C4-2B (cell line): ENCODE measurements at regions not wholly inside any gene's neighbourhood (a gene's known extent, or its start where the extent isn't known, plus 50 kb on each side); places are given as distances from the start of the nearest gene placed in this dataset.

Experiments
- H3K27ac ChIP-seq: fragments of 450-650 bp; 2 replicates; pipeline ENCODE4 v1.5.1; 2017
- ZFX ChIP-seq: fragments of 450-650 bp; IDR thresholded peaks from 2 replicates; pipeline ENCODE4 v1.6.1; 2017
- TF ChIP-seq, protein P1 (sequence below): fragments of 450-650 bp; conservative IDR thresholded peaks from 2 replicates; pipeline ENCODE4 v1.5.1; 2017; ENCODE audit warnings: mild to moderate bottlenecking

DNA sequence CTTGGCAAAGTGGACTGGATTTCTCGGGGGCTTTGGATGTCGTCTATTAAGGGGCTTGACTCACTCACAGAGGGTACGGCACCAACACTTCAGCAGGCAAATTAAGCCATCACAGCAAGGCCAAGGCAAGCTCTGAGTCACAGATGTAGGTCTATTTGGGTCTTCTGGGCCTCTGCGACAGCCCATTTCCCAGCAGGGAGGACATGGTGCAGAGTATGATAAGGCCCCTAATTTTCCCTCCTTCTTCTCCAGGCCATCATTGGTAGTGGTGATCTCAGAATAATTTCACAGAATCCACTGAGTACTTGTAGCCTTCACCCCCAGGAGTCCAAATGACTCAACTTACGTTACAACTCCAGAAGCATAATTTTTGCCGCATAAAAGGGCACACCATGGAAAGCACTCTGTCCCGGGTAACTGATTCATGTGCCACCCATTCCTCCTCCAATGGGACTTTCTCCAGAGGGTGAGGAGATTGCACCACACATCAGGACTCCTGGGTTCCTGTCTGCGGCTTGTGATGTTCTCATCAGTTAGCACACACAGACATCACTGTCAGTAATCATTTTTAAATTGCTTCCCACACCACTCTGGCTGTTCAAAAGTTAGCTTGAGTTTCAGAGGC, 164.9 kb downstream of the TXNL1 start:
- TF ChIP-seq, protein P1, sequence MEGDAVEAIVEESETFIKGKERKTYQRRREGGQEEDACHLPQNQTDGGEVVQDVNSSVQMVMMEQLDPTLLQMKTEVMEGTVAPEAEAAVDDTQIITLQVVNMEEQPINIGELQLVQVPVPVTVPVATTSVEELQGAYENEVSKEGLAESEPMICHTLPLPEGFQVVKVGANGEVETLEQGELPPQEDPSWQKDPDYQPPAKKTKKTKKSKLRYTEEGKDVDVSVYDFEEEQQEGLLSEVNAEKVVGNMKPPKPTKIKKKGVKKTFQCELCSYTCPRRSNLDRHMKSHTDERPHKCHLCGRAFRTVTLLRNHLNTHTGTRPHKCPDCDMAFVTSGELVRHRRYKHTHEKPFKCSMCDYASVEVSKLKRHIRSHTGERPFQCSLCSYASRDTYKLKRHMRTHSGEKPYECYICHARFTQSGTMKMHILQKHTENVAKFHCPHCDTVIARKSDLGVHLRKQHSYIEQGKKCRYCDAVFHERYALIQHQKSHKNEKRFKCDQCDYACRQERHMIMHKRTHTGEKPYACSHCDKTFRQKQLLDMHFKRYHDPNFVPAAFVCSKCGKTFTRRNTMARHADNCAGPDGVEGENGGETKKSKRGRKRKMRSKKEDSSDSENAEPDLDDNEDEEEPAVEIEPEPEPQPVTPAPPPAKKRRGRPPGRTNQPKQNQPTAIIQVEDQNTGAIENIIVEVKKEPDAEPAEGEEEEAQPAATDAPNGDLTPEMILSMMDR = no peak
- H3K27ac ChIP-seq = no peak overlapping the region

- TF ChIP-seq, protein P1 = no peak
- no peak for TF ChIP-seq ZFX
- H3K27ac ChIP-seq = no peak overlapping the region
Observed at GRCh38 chr18:56470406-56471351, 167.7 kb downstream of the TXNL1 start.

DNA sequence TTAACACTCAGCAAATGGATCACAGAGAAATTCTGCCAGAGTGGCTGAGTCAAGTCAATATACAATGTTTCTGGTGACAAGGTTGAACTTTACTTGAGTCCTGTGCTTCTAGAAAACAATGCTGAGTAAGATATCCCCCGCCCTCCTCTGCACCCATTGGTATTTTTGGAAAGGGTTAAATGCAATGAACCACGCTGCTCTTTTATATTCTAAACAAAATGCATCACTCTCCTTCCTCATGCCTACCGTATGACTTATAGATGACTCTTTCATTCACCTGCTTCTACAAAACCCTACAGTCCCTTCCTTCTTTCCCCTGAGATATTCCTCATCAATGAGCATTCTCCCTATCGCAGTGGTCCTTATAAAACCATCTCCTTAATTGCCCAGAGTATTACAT, 168.8 kb downstream of the TXNL1 start:
- TF ChIP-seq ZFX = no peak
- TF ChIP-seq, protein P1 = no peak
- H3K27ac ChIP-seq = no peak overlapping the region

- TF ChIP-seq, protein P1 = no peak
- TF ChIP-seq ZFX = no peak
- no peak overlapping the region for H3K27ac ChIP-seq
Observed at GRCh38 chr18:56468396-56468795, 170.0 kb downstream of the TXNL1 start.

DNA sequence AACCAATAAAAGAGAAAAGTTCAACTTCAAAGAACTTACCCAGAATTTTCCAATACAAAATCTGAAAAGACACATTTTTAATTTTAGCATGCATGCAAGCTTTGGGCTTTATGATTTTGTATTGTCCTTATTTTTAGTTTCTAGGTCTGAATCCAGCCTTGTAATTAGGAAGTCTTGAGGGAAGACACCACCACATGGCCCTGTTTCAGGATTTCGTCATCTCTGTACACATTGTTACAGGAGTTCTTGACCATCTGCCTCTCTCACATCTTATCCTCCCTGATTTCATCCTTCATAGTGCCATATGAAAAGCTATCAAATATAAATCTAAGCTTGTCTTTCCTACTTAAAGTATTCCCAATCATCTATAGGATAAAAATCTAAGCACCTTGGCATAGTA, 176.1 kb downstream of the TXNL1 start:
- TF ChIP-seq, protein P1 = no peak
- TF ChIP-seq ZFX = no peak
- no peak overlapping the region for H3K27ac ChIP-seq

GRCh38 chr18:56461151-56461550, 177.2 kb downstream of the TXNL1 start:
- no peak overlapping the region for H3K27ac ChIP-seq
- TF ChIP-seq, protein P1 = no peak
- TF ChIP-seq ZFX = no peak

- TF ChIP-seq ZFX = no peak
- TF ChIP-seq, protein P1 = no peak
- H3K27ac ChIP-seq = no peak overlapping the region
Observed at GRCh38 chr18:56460581-56460980, 177.8 kb downstream of the TXNL1 start.
